CD4-positive, alpha-beta T cell (primary cell): ENCODE measurements at regions not wholly inside any gene's neighbourhood (a gene's known extent, or its start where the extent isn't known, plus 50 kb on each side); places are given as distances from the start of the nearest gene placed in this dataset.

Source experiments
- ATAC-seq: fragments of 200-7000 bp; cut with Tn5 transposase; one replicate; pipeline ENCODE4 v1.10.0; 2022; ENCODE audit warnings: mild to moderate bottlenecking; ENCODE audit not compliant: poor library complexity
- CTCF ChIA-PET: fragments of 350-600 bp; sonication (Branson Sonifier 250); formaldehyde crosslinking; loops from one replicate; lab custom pipeline; 2021; ENCODE audit warnings: antibody characterized with exemption, inconsistent platforms; lab: Charles Lee
- POLR2A ChIA-PET: fragments of 350-600 bp; sonication (Branson Sonifier 250); formaldehyde crosslinking; loops from one replicate; lab custom pipeline; 2021; ENCODE audit warnings: antibody characterized with exemption, inconsistent platforms; lab: Charles Lee
- DNase-seq, 14 experiments: peaks; one replicate each; pipeline ENCODE4 v3.0.0-alpha.2; 2013 to 2020; ENCODE audit warnings: mixed read lengths in 2 of 14
- H3K27ac ChIP-seq, 2 donors: one replicate each; pipeline versions ENCODE4 v1.5.1 to v1.7.0; 2013; ENCODE audit warnings: low read length in 2 of 2, low read depth in 1 of 2, mild to moderate bottlenecking in 1 of 2
- H3K27me3 ChIP-seq, 2 experiments: 1 replicate in 1 of 2; 2 replicates in 1 of 2; pipeline versions ENCODE4 v1.6.1 to v1.7.0; 2013; ENCODE audit warnings: low read length in 2 of 2, control low read depth in 1 of 2, mild to moderate bottlenecking in 1 of 2, moderate library complexity in 1 of 2; ENCODE audit not compliant: insufficient read depth in 2 of 2, control insufficient read depth in 1 of 2
- H3K36me3 ChIP-seq: one replicate; pipeline ENCODE4 v1.6.1; 2013; ENCODE audit warnings: low read length, control low read depth; ENCODE audit not compliant: insufficient read depth
- H3K4me1 ChIP-seq: one replicate; pipeline ENCODE4 v1.6.1; 2013; ENCODE audit warnings: low read length, control low read depth; ENCODE audit not compliant: insufficient read depth
- H3K4me3 ChIP-seq: one replicate; pipeline ENCODE4 v1.5.1; 2013; ENCODE audit warnings: mild to moderate bottlenecking, low read length, moderate library complexity
- H3K9me3 ChIP-seq, 2 experiments: 1 replicate in 1 of 2; 2 replicates in 1 of 2; pipeline versions ENCODE4 v1.6.1 to v1.7.0; 2013; ENCODE audit warnings: low read length in 2 of 2, mild to moderate bottlenecking in 2 of 2, control low read depth in 1 of 2, moderate library complexity in 1 of 2; ENCODE audit not compliant: control insufficient read depth in 1 of 2, insufficient read depth in 1 of 2
- H3K27ac Mint-ChIP-seq: one replicate; pipeline ENCODE4 v1.8.0; 2020; ENCODE audit warnings: mixed read lengths
- H3K27me3 Mint-ChIP-seq: one replicate; pipeline ENCODE4 v1.8.0; 2021; ENCODE audit warnings: mixed read lengths
- H3K36me3 Mint-ChIP-seq: one replicate; pipeline ENCODE4 v1.8.0; 2021; ENCODE audit warnings: low read depth, mixed read lengths
- H3K4me1 Mint-ChIP-seq: one replicate; pipeline ENCODE4 v1.8.0; 2021; ENCODE audit warnings: low read depth, mixed read lengths
- H3K4me3 Mint-ChIP-seq: one replicate; pipeline ENCODE4 v1.8.0; 2020; ENCODE audit warnings: mild to moderate bottlenecking, mixed read lengths
- H3K9me3 Mint-ChIP-seq: one replicate; pipeline ENCODE4 v1.8.0; 2020; ENCODE audit warnings: mixed read lengths
- CTCF ChIP-seq: fragments of 200-600 bp; IDR thresholded peaks from one replicate; pipeline ENCODE4 v1.8.0; 2022; ENCODE audit warnings: antibody characterized with exemption, mild to moderate bottlenecking
- intact Hi-C, 2 experiments: fragments of 100-400 bp; cut with DNase I in 1 of 2; cut with micrococcal nuclease in 1 of 2; formaldehyde crosslinking; loops; one replicate each; pipeline versions ENCODE4 v1.15.1 to v1.9.0; 2023 to 2025; cut with DNase I, micrococcal nuclease

GRCh38 chr7:11910253-11910652, 78.3 kb upstream of the THSD7A start:
- no peaks in the 10 kb centered on the region for H3K27me3 ChIP-seq
- no peaks in the 10 kb centered on the region for H3K36me3 Mint-ChIP-seq
- no peak for ATAC-seq
- H3K9me3 Mint-ChIP-seq = no peaks in the 10 kb centered on the region
- no peaks in the 10 kb centered on the region for H3K36me3 ChIP-seq
- H3K4me3 Mint-ChIP-seq = no peak overlapping the region
- no peaks in the 10 kb centered on the region for H3K27me3 Mint-ChIP-seq
- POLR2A ChIA-PET = no interaction called here
- CTCF ChIA-PET = no interaction called here
- intact Hi-C loops = no loop called here
- no peak overlapping the region for H3K27ac Mint-ChIP-seq
- H3K4me1 Mint-ChIP-seq = no peaks in the 10 kb centered on the region
- no peaks in the 10 kb centered on the region for H3K9me3 ChIP-seq
- TF ChIP-seq CTCF = no peak
- H3K27ac ChIP-seq = no peak overlapping the region
- DNase-seq = no peak
- H3K4me1 ChIP-seq = no peaks in the 10 kb centered on the region
- H3K4me3 ChIP-seq = no peak overlapping the region

- Histone ChIP-seq H3K27ac (no peak overlapping the region), H3K36me3 (no peaks in the 10 kb centered on the region), H3K9me3 (no peaks in the 10 kb centered on the region), H3K4me3 (no peak overlapping the region), H3K27me3 (no peaks in the 10 kb centered on the region), H3K4me1 (no peaks in the 10 kb centered on the region)
- intact Hi-C loops = no loop called here
- CTCF ChIA-PET = no interaction called here
- Mint-ChIP-seq H3K4me1 (no peaks in the 10 kb centered on the region), H3K36me3 (no peaks in the 10 kb centered on the region), H3K4me3 (no peak overlapping the region), H3K27ac (no peak overlapping the region), H3K9me3 (no peaks in the 10 kb centered on the region), H3K27me3 (no peaks in the 10 kb centered on the region)
- no peak for DNase-seq
- POLR2A ChIA-PET = no interaction called here
- ATAC-seq = no peak
- no peak for TF ChIP-seq CTCF
Measured at GRCh38 chr7:11911900-11912299, 79.9 kb upstream of the THSD7A start.

- H3K4me3 Mint-ChIP-seq = no peak overlapping the region
- no peak for ATAC-seq
- intact Hi-C loops = no loop called here
- no peak overlapping the region for H3K27ac Mint-ChIP-seq
- H3K4me3 ChIP-seq = no peak overlapping the region
- TF ChIP-seq CTCF = no peak
- no peaks in the 10 kb centered on the region for H3K4me1 Mint-ChIP-seq
- CTCF ChIA-PET = no interaction called here
- no peaks in the 10 kb centered on the region for H3K9me3 Mint-ChIP-seq
- H3K27ac ChIP-seq = no peak overlapping the region
- no peaks in the 10 kb centered on the region for H3K27me3 Mint-ChIP-seq
- no peaks in the 10 kb centered on the region for H3K36me3 Mint-ChIP-seq
- no peak for DNase-seq
- H3K27me3 ChIP-seq = no peaks in the 10 kb centered on the region
- no peaks in the 10 kb centered on the region for H3K9me3 ChIP-seq
- H3K4me1 ChIP-seq = no peaks in the 10 kb centered on the region
- POLR2A ChIA-PET = no interaction called here
- H3K36me3 ChIP-seq = no peaks in the 10 kb centered on the region
Measured at GRCh38 chr7:11914645-11915044, 82.6 kb upstream of the THSD7A start.
